Adrenal gland (tissue), 9 donors: ENCODE measurements at regions not wholly inside any gene's neighbourhood (a gene's known extent, or its start where the extent isn't known, plus 50 kb on each side); places are given as distances from the start of the nearest gene placed in this dataset.

ENCODE experiments used
- DNase-seq, 7 donors: peaks; one replicate each; pipeline ENCODE4 v3.0.0-alpha.2; 2019 to 2020
- H3K27ac ChIP-seq, 5 donors: fragments of 200-600 bp; sonication (generic) in 4 of 5; 1 replicate in 3 of 5; 2 replicates in 2 of 5; pipeline versions ENCODE4 v1.5.1 to v1.8.0; 2016 to 2020; ENCODE audit warnings: mild to moderate bottlenecking in 1 of 5
- H3K27me3 ChIP-seq: fragments of 200-600 bp; 2 replicates; pipeline ENCODE4 v1.8.0; 2021
- H3K36me3 ChIP-seq, 2 donors: fragments of 200-600 bp; replicated peaks in 1 of 2; 1 replicate in 1 of 2; 2 replicates in 1 of 2; pipeline versions ENCODE4 v1.5.1 to v1.8.0; 2018 to 2022
- H3K4me1 ChIP-seq, 2 donors: fragments of 200-600 bp; replicated peaks in 1 of 2; 1 replicate in 1 of 2; 2 replicates in 1 of 2; pipeline versions ENCODE4 v1.5.1 to v1.8.0; 2018 to 2021
- H3K4me3 ChIP-seq, 4 donors: fragments of 200-600 bp; sonication (generic) in 3 of 4; one replicate each; pipeline ENCODE4 v1.5.1; 2016 to 2018
- H3K9me3 ChIP-seq, 3 donors: fragments of 200-600 bp; sonication (generic) in 1 of 3; replicated peaks in 1 of 3; 1 replicate in 2 of 3; 2 replicates in 1 of 3; pipeline versions ENCODE4 v1.5.1 to v1.8.0; 2016 to 2021
- POLR2A ChIP-seq, 2 donors: fragments of 450-650 bp; IDR thresholded peaks; one replicate each; pipeline ENCODE4 v1.6.1; 2017; ENCODE audit warnings: antibody characterized with exemption in 2 of 2, mild to moderate bottlenecking in 2 of 2, moderate library complexity in 1 of 2
- WGBS, 4 donors: extraction: QIAGEN DNeasy Blood & Tissue Kit in 2 of 4; methylation state at CpG; one replicate each; pipeline versions ENCODE4 v1.1.5 to v1.1.7; 2013 to 2017; 5-methylcytosine and 5-hydroxymethylcytosine counted together
- intact Hi-C, 2 donors: fragments of 100-400 bp; cut with DNase I; formaldehyde crosslinking; loops; one replicate each; pipeline versions ENCODE4 v1.14.1 to v1.15.0; 2022 to 2023
- TF ChIP-seq, protein P1 (sequence below), 6 experiments: fragments of 450-650 bp in 4 of 6; fragments of 200-600 bp in 2 of 6; sonication (generic) in 1 of 6; IDR thresholded peaks; 1 replicate in 5 of 6; 2 replicates in 1 of 6; pipeline versions ENCODE4 v1.5.1 to v1.8.0; 2016 to 2021; ENCODE audit warnings: antibody characterized with exemption in 6 of 6, mild to moderate bottlenecking in 2 of 6, moderate library complexity in 1 of 6
- donor health status: healthy with polysubstance abuse.
- donor health status: Bipolar disorder and iron deficiency.
- donor health status: DM: yes; HTN: yes; CAD: no.
- donor health status: DM: no; HTN: no; CAD: no.
- donor health status: DM: no; HTN: no; CAD: no.

DNA sequence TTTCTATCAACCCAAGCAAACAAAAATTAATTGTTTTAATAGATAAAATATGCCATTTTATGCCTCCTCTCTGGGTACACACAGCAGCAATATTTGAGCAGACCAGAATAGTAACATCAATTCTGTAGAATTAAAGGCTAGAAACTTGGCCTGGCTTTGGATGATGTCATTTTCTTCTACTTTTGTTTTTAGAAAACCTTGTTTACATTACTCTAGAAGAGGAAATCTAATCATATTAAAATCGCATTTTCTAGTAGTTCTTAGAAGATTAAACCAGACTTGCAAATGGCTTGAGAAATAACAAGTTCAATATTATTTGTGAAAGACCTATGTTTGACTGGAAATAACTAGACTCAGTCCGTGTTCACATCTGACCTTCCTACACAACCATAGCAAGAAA is 102.3 kb upstream of the RFX8 start:
- H3K36me3 ChIP-seq, result no peaks in the 10 kb centered on the region
- H3K9me3 ChIP-seq, result no peaks in the 10 kb centered on the region
- WGBS, 4 donors, result 15 to 33% (median 19%) methylated on average over 2 of the region's 2 CpGs
- TF ChIP-seq POLR2A (IDR thresholded peaks at IDR 0.05), result no peak
- TF ChIP-seq, protein P1, sequence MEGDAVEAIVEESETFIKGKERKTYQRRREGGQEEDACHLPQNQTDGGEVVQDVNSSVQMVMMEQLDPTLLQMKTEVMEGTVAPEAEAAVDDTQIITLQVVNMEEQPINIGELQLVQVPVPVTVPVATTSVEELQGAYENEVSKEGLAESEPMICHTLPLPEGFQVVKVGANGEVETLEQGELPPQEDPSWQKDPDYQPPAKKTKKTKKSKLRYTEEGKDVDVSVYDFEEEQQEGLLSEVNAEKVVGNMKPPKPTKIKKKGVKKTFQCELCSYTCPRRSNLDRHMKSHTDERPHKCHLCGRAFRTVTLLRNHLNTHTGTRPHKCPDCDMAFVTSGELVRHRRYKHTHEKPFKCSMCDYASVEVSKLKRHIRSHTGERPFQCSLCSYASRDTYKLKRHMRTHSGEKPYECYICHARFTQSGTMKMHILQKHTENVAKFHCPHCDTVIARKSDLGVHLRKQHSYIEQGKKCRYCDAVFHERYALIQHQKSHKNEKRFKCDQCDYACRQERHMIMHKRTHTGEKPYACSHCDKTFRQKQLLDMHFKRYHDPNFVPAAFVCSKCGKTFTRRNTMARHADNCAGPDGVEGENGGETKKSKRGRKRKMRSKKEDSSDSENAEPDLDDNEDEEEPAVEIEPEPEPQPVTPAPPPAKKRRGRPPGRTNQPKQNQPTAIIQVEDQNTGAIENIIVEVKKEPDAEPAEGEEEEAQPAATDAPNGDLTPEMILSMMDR (IDR thresholded peaks at IDR 0.05), result no peak
- intact Hi-C loops, result no loop called here
- no peak overlapping the region for H3K27ac ChIP-seq
- H3K4me3 ChIP-seq, result no peak overlapping the region
- no peak for DNase-seq
- H3K27me3 ChIP-seq, result no peaks in the 10 kb centered on the region
- H3K4me1 ChIP-seq, result no peaks in the 10 kb centered on the region

DNA sequence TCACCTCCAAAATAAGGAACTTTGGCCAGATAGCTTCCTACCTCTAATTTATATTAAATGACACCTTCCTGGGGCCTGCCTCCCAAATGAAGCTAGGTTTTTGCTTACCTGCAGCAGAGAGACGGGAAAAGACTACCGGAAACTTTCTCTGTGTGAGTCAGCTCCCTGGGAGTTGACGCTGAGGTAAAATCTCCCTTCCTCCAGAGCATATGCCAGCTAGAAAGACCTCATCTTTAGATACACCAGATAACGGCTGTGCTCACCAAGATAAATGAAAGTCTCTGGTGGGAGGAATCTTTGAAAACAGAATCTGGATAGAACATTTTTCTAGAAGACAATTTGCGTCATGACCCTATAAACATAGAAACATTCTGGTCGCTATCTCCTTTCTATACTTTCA is 99.7 kb upstream of the RFX8 start:
- TF ChIP-seq POLR2A (IDR thresholded peaks at IDR 0.05), result no peak
- TF ChIP-seq, protein P1 (IDR thresholded peaks at IDR 0.05), result no peak
- Histone ChIP-seq H3K27ac (no peak overlapping the region), H3K36me3 (no peaks in the 10 kb centered on the region), H3K27me3 (no peaks in the 10 kb centered on the region), H3K4me1 (no peaks in the 10 kb centered on the region), H3K9me3 (no peaks in the 10 kb centered on the region), H3K4me3 (no peak overlapping the region)
- 64 to 77% (median 68%) methylated on average over 6 of the region's 6 CpGs for WGBS, 4 donors
- intact Hi-C loops, result no loop called here
- no peak for DNase-seq

DNA sequence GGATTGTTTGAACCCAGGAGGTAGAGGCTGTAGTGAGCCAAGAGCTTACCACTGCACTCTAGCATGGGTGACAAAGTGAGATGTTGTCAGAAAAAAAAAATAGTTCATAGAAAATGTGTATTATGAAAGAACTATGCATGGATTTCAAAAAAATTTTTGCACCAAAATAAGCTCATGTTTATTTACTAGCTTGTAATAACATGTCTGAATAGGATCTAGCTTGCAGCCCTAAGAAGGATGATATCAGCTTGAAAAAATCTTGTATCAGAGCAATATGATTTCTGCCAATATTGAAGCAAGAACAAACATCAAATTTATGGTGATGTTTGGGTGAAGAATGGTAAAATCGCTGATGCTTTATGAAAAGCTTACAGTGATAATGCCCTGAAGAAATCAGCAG is 97.0 kb upstream of the RFX8 start:
- 82 to 91% (median 85%) methylated on average over 1 of the region's 1 CpG for WGBS, 4 donors
- H3K4me1 ChIP-seq, result no peaks in the 10 kb centered on the region
- intact Hi-C loops, result no loop called here
- H3K36me3 ChIP-seq, result no peaks in the 10 kb centered on the region
- no peaks in the 10 kb centered on the region for H3K27me3 ChIP-seq
- no peak overlapping the region for H3K27ac ChIP-seq
- TF ChIP-seq POLR2A (IDR thresholded peaks at IDR 0.05), result no peak
- TF ChIP-seq, protein P1 (IDR thresholded peaks at IDR 0.05), result no peak
- no peak for DNase-seq
- no peak overlapping the region for H3K4me3 ChIP-seq
- no peaks in the 10 kb centered on the region for H3K9me3 ChIP-seq

DNA sequence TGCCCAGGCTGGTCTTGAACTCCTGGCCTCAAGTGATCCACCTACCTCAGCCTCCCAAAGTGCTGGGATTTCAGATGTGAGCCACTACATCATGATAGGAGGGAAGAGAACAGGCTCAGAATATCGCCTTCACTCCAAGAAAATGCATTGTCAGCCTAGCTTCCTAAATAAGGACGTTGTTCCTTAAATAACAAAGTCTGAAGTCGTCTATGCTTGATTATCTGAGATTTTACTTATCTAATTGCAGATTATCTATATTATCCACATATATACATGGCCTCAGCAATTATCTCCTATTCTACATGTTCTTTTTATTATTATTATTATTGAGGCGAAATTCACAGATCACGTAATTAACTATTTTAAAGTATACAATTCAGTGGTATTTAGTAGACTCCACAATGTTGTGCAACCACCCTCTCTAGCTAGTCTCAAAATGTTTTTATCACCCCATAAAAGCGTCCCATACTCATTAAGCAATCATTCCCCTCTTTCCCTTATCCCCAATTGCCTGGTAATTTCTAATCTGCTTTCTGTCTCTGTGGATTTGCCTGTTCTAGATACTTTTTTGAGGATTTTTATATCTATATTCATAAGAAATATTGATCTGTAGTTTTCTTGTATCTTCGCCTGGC is 95.1 kb upstream of the RFX8 start:
- Histone ChIP-seq H3K4me3 (no peak overlapping the region), H3K36me3 (no peaks in the 10 kb centered on the region), H3K4me1 (no peaks in the 10 kb centered on the region), H3K27ac (no peak overlapping the region), H3K9me3 (no peaks in the 10 kb centered on the region), H3K27me3 (no peaks in the 10 kb centered on the region)
- TF ChIP-seq POLR2A (IDR thresholded peaks at IDR 0.05), result no peak
- TF ChIP-seq, protein P1 (IDR thresholded peaks at IDR 0.05), result no peak
- no peak for DNase-seq
- intact Hi-C loops, result no loop called here
- 81 to 90% (median 88%) methylated on average over 7 of the region's 7 CpGs for WGBS, 4 donors
